Lung (tissue), 11 donors: ENCODE measurements at regions not wholly inside any gene's neighbourhood (a gene's known extent, or its start where the extent isn't known, plus 50 kb on each side); places are given as distances from the start of the nearest gene placed in this dataset.
A peak's percentile ranks its signal among the peaks of the same experiment; 100 is the strongest.

Source experiments
- ATAC-seq: fragments of 200-7000 bp; cut with Tn5 transposase; one replicate; pipeline ENCODE4 v1.9.1; 2020; ENCODE audit warnings: moderate number of reproducible peaks; ENCODE audit not compliant: insufficient read depth, low FRiP score
- DNase-seq, 3 donors: peaks; one replicate each; pipeline ENCODE4 v3.0.0-alpha.2; 2013 to 2017
- H3K27ac ChIP-seq, 2 donors: one replicate each; pipeline ENCODE4 v1.5.1; 2013; ENCODE audit warnings: mild to moderate bottlenecking in 2 of 2, moderate library complexity in 2 of 2, control low read depth in 1 of 2, inconsistent platforms in 1 of 2, low read depth in 1 of 2, low read length in 1 of 2
- H3K27me3 ChIP-seq, 3 donors: one replicate each; pipeline ENCODE4 v1.5.1; 2013; ENCODE audit warnings: low read length in 2 of 3; ENCODE audit not compliant: control insufficient read depth in 3 of 3, insufficient read depth in 3 of 3
- H3K36me3 ChIP-seq, 4 donors: one replicate each; pipeline ENCODE4 v1.5.1; 2013; ENCODE audit warnings: low read length in 4 of 4, mild to moderate bottlenecking in 1 of 4, moderate library complexity in 1 of 4; ENCODE audit not compliant: control insufficient read depth in 4 of 4, insufficient read depth in 4 of 4
- H3K4me1 ChIP-seq, 5 donors: one replicate each; pipeline ENCODE4 v1.5.1; 2013; ENCODE audit warnings: low read length in 5 of 5, mild to moderate bottlenecking in 2 of 5, moderate library complexity in 1 of 5; ENCODE audit not compliant: control insufficient read depth in 5 of 5, insufficient read depth in 5 of 5
- H3K4me3 ChIP-seq: one replicate; pipeline ENCODE4 v1.5.1; 2013; ENCODE audit warnings: mild to moderate bottlenecking, control low read depth, moderate library complexity
- H3K9ac ChIP-seq, 2 donors: one replicate each; pipeline ENCODE4 v1.5.1; 2013; ENCODE audit warnings: low read length in 2 of 2, control low read depth in 1 of 2; ENCODE audit not compliant: insufficient read depth in 1 of 2
- H3K9me3 ChIP-seq, 4 donors: one replicate each; pipeline ENCODE4 v1.5.1; 2013; ENCODE audit warnings: low read length in 3 of 4, mild to moderate bottlenecking in 1 of 4, moderate library complexity in 1 of 4; ENCODE audit not compliant: control insufficient read depth in 4 of 4, insufficient read depth in 3 of 4
- WGBS, 2 donors: extraction: QIAGEN DNeasy Blood & Tissue Kit; methylation state at CpG; one replicate each; pipeline ENCODE4 v1.1.7; 2013; 5-methylcytosine and 5-hydroxymethylcytosine counted together
- TF ChIP-seq, protein P1 (sequence below): IDR thresholded peaks from 2 replicates; pipeline ENCODE4 v1.5.1; 2012; ENCODE audit warnings: mild to moderate bottlenecking; ENCODE audit errors: control extremely low read depth, extremely low read depth
- donor health status: control.
- donor health status: control.
- donor health status: Bipolar disorder and iron deficiency.
- donor health status: healthy.
- donor health status: DM: yes; HTN: yes; CAD: no.

DNA sequence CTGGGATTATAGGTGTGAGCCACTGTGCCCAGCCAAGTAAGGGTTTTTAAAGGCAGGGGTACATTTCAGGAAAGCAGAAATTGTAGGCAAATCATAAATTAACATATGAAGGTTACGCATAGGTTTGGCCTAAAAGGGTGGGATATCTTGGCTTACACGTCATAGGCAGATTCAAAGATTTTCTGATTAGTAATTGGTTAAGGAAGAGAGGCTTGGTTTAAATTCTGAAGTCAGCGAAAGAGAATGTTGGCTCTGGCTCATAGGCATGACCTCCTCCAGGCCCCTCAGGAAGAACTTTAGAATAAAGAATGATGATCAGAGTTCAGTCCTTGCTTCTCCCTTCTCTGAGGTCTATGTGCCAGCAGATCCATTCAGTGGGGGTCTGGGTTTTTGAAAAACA lies 124.8 kb upstream of the RBBP6 start:
- Histone ChIP-seq H3K4me3 (no peak overlapping the region), H3K36me3 (no peaks in the 10 kb centered on the region), H3K9ac (no peak overlapping the region), H3K4me1 (no peaks in the 10 kb centered on the region), H3K27ac (no peak overlapping the region), H3K27me3 (no peaks in the 10 kb centered on the region), H3K9me3 (peaks cover 0 to 9% (median 6%) of the 10 kb centered on the region in 4 donors)
- DNase-seq (peak in 1 of 3 donors; percentile 4), ATAC-seq (no peak)
- 54 to 80% methylated on average over 3 of the region's 3 CpGs for WGBS, 2 donors
- TF ChIP-seq, protein P1, sequence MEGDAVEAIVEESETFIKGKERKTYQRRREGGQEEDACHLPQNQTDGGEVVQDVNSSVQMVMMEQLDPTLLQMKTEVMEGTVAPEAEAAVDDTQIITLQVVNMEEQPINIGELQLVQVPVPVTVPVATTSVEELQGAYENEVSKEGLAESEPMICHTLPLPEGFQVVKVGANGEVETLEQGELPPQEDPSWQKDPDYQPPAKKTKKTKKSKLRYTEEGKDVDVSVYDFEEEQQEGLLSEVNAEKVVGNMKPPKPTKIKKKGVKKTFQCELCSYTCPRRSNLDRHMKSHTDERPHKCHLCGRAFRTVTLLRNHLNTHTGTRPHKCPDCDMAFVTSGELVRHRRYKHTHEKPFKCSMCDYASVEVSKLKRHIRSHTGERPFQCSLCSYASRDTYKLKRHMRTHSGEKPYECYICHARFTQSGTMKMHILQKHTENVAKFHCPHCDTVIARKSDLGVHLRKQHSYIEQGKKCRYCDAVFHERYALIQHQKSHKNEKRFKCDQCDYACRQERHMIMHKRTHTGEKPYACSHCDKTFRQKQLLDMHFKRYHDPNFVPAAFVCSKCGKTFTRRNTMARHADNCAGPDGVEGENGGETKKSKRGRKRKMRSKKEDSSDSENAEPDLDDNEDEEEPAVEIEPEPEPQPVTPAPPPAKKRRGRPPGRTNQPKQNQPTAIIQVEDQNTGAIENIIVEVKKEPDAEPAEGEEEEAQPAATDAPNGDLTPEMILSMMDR, result no peak

DNA sequence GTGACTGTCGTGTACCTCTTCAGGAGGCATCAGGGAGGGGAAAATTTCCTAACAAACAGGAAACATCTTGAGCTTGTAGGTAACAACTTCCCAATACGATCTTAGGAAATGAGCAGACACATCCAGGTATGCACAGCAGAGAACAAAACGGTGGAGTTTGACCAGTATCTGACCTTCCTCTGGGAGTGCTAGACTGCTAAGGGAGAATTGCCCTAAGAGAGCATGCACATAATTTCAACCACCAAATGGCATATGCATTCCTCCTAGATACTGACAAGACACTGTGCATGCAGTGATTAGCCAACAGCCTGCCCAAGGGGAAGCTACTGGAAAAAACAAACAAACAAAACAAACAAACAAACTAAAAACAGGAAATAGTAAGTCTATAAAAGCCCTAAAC lies 120.6 kb upstream of the RBBP6 start:
- no peak overlapping the region for H3K4me3 ChIP-seq
- H3K4me1 ChIP-seq, result no peaks in the 10 kb centered on the region
- H3K9ac ChIP-seq, result no peak overlapping the region
- TF ChIP-seq, protein P1, result no peak
- 35 to 37% methylated on average over 3 of the region's 3 CpGs for WGBS, 2 donors
- H3K27ac ChIP-seq, result no peak overlapping the region
- DNase-seq (no peak), ATAC-seq (no peak)
- no peaks in the 10 kb centered on the region for H3K36me3 ChIP-seq
- no peaks in the 10 kb centered on the region for H3K27me3 ChIP-seq
- peaks cover 0 to 8% (median 6%) of the 10 kb centered on the region in 4 donors for H3K9me3 ChIP-seq

GRCh38 chr16:24423312-24423711 lies 116.1 kb upstream of the RBBP6 start:
- no peak for DNase-seq
- ATAC-seq, result no peak
- Histone ChIP-seq H3K9me3 (peaks cover 0 to 3% (median 0%) of the 10 kb centered on the region in 4 donors), H3K9ac (no peak overlapping the region), H3K36me3 (no peaks in the 10 kb centered on the region), H3K27me3 (no peaks in the 10 kb centered on the region), H3K27ac (no peak overlapping the region), H3K4me3 (no peak overlapping the region), H3K4me1 (no peaks in the 10 kb centered on the region)
- WGBS, 2 donors, result 93 to 94% methylated on average over 4 of the region's 4 CpGs
- TF ChIP-seq, protein P1, result no peak

DNA sequence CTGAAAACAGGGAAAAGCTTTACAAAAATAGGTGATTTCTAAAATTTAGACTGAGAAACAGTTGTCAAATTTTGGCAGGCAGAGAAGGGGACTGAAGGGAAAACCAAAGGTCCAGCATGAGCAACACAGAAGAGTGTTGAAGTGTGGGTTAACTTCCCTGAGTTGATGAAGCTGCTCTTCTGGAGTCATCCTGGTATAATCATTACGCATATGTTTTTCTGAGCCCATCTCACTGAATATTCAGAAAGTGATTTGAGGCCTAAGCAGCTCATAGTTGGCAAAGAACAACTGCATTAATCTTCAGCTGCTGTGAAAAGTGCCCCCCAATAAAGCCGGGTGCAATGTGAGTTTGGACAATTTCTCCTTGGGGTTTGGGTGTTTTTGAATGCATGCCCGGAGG lies 115.0 kb upstream of the RBBP6 start:
- ATAC-seq (no peak), DNase-seq (no peak)
- H3K9me3 ChIP-seq, result no peaks in the 10 kb centered on the region
- H3K4me3 ChIP-seq, result no peak overlapping the region
- H3K36me3 ChIP-seq, result no peaks in the 10 kb centered on the region
- 83 to 84% methylated on average over 3 of the region's 3 CpGs for WGBS, 2 donors
- no peak overlapping the region for H3K9ac ChIP-seq
- H3K4me1 ChIP-seq, result no peaks in the 10 kb centered on the region
- no peaks in the 10 kb centered on the region for H3K27me3 ChIP-seq
- TF ChIP-seq, protein P1, result no peak
- no peak overlapping the region for H3K27ac ChIP-seq
